ENCODE measurements at regions not wholly inside any gene's neighbourhood (a gene's known extent, or its start where the extent isn't known, plus 50 kb on each side); places are given as distances from the start of the nearest gene placed in this dataset.
"Not testable (repeated sequence)": the region's sequence is repeated elsewhere in the genome, so short reads cannot be mapped to it uniquely, and the experiment has no call there.

GRCh38 chr14:89473569-89473968, 56.5 kb upstream of the FOXN3 start:
- H3K27ac ChIP-seq = no peak overlapping the region
- no peak for TF ChIP-seq CTCF (IDR thresholded peaks at IDR 0.05)
- peaks cover 0 to 32% (median 16%) of the 10 kb centered on the region in 9 donors for H3K4me1 ChIP-seq
- ATAC-seq = peak in 4 of 8 donors; percentile 13 to 44 (median 32)
- peaks cover 0 to 4% (median 0%) of the 10 kb centered on the region in 9 donors for H3K36me3 ChIP-seq
- WGBS, 2 donors = 83 to 89% methylated on average over 2 of the region's 2 CpGs
- H3K9me3 ChIP-seq = no peaks in the 10 kb centered on the region
- no peak for DNase-seq
- no peaks in the 10 kb centered on the region for H3K27me3 ChIP-seq
- intact Hi-C loops (cut with DNase I) = loop anchor here in 1 of 10 donors (5.0 kb wide), 1 partner anchor 46 kb away; no protein-coding TSS in a partner anchor
- H3K4me3 ChIP-seq = no peak overlapping the region

DNA sequence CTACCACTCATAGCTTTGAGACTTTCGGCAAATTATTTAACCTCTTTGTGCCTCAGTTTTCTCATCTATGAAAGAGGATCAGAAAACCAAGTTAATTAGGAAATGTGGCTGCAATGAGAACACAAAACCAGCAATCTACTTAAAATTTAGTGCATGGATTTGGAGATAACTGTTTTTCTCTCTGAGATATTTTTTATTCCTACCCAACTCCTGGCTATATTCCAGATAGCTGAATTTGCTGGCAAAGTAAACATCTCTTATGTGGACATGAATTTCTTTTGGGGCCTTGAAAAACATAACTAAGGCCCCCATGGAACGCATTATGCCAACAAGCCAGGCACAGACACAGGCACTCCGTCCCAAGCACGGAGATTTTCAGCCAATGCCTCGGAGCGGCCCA, 53.4 kb upstream of the FOXN3 start:
- TF ChIP-seq CTCF (IDR thresholded peaks at IDR 0.05) = no peak
- ATAC-seq = no peak
- no peak for DNase-seq
- Histone ChIP-seq H3K4me3 (no peak overlapping the region), H3K36me3 (peaks cover 0 to 4% (median 0%) of the 10 kb centered on the region in 9 donors), H3K27ac (peak overlapping the region in 1 of 10 donors; percentile 24), H3K4me1 (peaks cover 0 to 45% (median 10%) of the 10 kb centered on the region in 9 donors), H3K9me3 (no peaks in the 10 kb centered on the region), H3K27me3 (no peaks in the 10 kb centered on the region)
- intact Hi-C loops (cut with DNase I) = loop anchor here in 1 of 10 donors (5.0 kb wide), 1 partner anchor 43 kb away; no protein-coding TSS in a partner anchor
- WGBS, 2 donors = 90 to 93% methylated on average over 6 of the region's 6 CpGs

DNA sequence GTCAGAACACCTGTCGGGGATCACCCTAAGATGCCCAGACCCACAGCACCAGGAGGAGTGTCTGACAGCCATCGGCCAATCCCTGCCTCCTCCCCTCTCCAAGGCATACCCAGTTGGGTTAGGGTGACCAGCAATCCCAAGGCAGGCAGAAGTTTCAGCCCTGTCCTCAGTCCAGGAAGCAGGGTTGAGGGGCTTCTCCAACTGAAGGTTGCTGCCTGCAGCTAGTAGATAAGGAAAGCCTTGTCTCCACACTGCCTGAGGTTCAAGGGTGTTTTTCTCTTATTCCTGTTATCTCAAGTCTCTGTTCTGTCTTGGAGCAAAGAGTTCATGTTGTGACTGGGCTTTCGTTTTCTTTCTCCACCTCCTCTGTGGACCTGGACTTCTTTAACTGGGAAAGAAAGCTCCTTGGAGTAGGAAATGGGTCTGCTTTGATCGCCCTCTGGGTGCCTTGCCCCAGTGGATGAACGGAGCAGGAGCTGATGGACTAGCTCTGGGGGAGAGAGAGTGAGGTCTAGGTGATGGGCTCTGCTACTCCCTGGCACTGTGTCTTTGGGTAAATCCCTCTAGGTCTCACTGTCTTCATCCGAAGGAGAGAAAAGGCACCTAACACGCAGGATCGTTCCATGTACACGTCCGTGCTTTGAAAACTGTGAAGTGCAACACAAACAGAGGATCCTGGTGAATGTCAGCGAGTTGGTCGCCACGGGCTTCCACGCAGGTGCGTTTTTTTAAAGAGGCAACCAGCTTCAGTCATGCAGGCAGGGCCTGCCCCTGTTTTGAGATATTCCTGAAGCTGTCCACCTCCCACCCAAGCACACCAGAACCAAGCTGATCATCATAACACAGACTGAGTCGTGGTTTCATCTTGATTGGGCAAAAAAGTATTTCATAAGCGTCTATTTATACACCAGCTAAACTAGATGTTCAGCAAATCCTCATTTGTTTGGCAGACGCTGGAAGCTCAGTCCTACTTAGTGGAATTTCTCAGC, 52.5 kb upstream of the FOXN3 start:
- Histone ChIP-seq H3K4me3 (no peak overlapping the region), H3K36me3 (peaks cover 0 to 4% (median 0%) of the 10 kb centered on the region in 9 donors), H3K4me1 (peaks cover 0 to 45% (median 10%) of the 10 kb centered on the region in 9 donors), H3K9me3 (peaks cover 0 to 4% (median 0%) of the 10 kb centered on the region in 11 donors), H3K27ac (no peak overlapping the region), H3K27me3 (no peaks in the 10 kb centered on the region)
- DNase-seq (no peak), ATAC-seq (peak in 5 of 8 donors; percentile 12 to 54 (median 27))
- intact Hi-C loops (cut with DNase I) = loop anchor here in 1 of 10 donors (5.0 kb wide), 1 partner anchor 42 kb away; no protein-coding TSS in a partner anchor
- WGBS, 2 donors = 81 to 88% methylated on average over 17 to 18 of the region's 18 CpGs
- no peak for TF ChIP-seq CTCF (IDR thresholded peaks at IDR 0.05)

GRCh38 chr14:89468566-89468965, 51.5 kb upstream of the FOXN3 start:
- no peak for ATAC-seq
- WGBS, 2 donors = 97 to 99% methylated on average over 6 of the region's 6 CpGs

DNA sequence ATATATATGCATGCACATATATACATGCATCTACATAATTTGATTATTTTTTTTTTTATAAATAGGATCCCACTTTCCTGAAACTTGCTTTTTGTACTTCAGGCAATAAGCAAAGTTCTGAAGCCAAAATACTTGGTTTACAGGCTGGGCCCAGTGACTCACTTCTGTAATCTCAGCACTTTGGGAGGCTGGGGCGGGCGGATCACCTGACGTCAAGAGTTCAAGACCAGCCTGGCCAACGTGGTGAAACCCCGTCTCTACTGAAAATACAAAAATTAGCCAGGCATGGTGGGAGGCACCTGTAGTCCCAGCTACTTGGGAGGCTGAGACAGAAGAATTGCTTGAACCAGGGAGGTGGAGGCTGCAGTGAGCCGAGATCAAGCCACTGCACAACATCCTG, 51.0 kb upstream of the FOXN3 start:
- DNase-seq; H3K27me3 ChIP-seq; ATAC-seq; H3K36me3 ChIP-seq; H3K9me3 ChIP-seq; intact Hi-C loops (cut with DNase I); H3K4me3 ChIP-seq; H3K27ac ChIP-seq: not testable (repeated sequence)
- peaks cover 0 to 42% (median 10%) of the 10 kb centered on the region in 9 donors for H3K4me1 ChIP-seq
- 88 to 91% methylated on average over 6 of the region's 6 CpGs for WGBS, 2 donors

More at GRCh38 chr14:89468566-89468965, 51.5 kb upstream of the FOXN3 start:
- DNase-seq = no peak
- Histone ChIP-seq H3K36me3 (peaks cover 0 to 4% (median 0%) of the 10 kb centered on the region in 9 donors), H3K27ac (no peak overlapping the region), H3K4me3 (no peak overlapping the region), H3K4me1 (peaks cover 0 to 42% (median 10%) of the 10 kb centered on the region in 9 donors), H3K27me3 (no peaks in the 10 kb centered on the region), H3K9me3 (peaks cover 0 to 4% (median 0%) of the 10 kb centered on the region in 11 donors)
- no peak for TF ChIP-seq CTCF (IDR thresholded peaks at IDR 0.05)
- intact Hi-C loops (cut with DNase I) = no loop called here
